ENCODE measurements at regions not wholly inside any gene's neighbourhood (a gene's known extent, or its start where the extent isn't known, plus 50 kb on each side); places are given as distances from the start of the nearest gene placed in this dataset.

DNA sequence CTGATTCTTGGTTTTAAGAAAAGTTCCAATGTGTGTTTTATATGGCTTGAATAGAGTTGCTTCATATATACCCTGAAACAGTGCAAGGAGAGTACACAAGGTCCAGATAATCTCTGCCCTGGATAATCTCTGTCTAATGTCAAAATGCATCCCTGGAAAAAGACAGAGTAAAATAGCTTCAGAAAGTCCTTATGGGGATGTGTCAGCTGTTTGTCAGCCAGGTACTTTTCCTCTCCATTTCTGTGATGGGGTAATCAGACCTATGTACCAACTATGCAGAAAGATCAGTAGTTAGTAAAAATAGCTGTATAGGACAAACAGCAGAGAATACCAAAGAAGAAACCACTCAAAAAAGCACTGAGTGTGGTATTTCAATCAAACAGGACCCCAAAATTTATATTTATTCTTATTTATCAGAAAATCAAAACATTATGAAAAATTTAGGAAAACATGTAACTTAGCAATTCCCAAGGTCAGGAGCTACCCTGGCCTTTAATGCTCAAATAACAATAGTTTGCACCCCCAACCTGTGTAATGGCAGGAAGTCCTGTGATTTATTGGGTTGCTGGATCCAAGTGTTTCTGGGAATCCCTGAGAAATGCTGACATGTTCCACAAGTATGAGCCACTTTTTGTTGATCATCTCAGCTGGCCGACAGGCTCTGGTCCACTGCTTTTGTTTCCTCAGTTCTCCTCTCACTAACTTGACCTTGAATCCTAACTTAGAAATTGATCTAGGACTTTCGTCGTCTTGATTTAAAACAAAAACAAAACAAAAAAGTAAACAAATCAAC is 69.6 kb downstream of the MDH1 start:
- ATAC-seq (no peak), DNase-seq (no peak)
- intact Hi-C loops (cut with DNase I) = no loop called here

DNA sequence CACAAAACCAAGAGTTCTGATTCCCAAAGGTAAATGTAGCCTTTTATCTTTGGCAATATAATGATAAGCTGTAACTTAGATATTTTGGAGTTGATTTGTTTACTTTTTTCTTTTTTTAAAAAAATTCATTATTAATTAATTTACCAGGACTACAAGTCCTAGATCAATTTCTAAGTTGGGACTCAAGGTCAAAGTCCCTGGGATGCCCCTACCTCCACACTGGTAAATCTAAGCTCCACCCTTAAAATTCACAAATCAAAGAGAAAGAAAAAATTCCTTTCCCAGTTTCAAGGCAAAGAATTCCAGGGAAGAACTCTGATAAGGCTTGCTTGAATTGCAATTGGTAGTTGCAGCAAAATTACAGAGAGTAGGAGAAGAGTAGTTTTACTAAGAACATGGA is 71.3 kb downstream of the MDH1 start:
- intact Hi-C loops (cut with DNase I) = no loop called here
- DNase-seq = no peak
- no peak for ATAC-seq

DNA sequence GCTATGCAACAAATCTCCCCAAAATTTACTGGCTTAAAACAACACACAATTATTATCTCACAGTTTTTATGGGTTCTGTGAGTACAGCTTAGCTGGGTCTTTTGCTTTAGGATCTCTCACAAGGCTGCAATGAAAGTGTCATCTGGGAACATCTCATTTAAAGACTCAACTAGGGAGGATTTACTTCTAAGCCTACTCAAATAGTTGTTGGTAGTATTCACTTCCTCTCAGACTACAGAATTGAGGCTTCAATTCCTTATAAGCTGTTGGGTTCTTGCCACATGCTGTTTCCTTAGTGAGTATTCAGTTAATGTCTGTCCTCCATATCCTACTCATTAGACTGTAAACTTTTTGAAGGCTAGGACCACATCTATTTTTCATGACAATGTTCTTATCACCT is 72.3 kb downstream of the MDH1 start:
- intact Hi-C loops (cut with DNase I) = no loop called here
- DNase-seq = no peak
- no peak for ATAC-seq

DNA sequence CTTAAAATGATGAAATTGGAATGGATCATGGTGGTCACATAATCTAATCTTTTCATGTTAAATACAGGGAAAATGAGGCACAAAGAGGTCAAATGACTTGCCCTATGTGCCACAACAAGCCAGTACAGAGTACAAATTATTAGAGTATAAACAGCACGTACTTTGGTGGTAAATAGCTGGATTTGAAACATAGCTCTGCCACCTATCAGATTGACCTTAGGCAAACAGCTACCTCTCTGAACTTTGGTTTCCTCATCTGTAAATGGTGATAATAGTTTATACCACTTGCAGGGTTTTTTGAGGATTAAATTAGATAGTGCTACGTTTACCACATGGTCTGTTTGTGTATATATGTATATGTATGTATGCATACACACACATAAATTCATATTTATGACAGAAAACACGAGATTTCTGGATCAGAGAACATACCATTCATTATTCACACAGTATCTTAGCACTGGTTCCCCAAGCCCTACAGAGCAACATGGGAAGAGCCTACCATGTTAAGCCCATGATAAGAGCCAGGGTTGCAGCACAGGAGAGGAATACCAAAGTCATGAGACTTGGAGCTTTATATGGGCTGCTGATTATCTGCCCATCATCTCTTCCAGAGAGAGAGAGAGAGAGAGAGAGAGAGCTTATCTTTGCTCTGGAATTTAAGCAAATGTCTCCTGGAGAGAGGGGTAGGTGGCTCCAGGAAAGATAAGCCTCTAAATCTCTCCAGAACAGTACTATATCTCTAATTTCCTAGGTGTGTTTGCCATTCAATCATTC is 73.5 kb downstream of the MDH1 start:
- peak in 1 of 2 donors; percentile 35 for ATAC-seq
- intact Hi-C loops (cut with DNase I) = no loop called here

DNA sequence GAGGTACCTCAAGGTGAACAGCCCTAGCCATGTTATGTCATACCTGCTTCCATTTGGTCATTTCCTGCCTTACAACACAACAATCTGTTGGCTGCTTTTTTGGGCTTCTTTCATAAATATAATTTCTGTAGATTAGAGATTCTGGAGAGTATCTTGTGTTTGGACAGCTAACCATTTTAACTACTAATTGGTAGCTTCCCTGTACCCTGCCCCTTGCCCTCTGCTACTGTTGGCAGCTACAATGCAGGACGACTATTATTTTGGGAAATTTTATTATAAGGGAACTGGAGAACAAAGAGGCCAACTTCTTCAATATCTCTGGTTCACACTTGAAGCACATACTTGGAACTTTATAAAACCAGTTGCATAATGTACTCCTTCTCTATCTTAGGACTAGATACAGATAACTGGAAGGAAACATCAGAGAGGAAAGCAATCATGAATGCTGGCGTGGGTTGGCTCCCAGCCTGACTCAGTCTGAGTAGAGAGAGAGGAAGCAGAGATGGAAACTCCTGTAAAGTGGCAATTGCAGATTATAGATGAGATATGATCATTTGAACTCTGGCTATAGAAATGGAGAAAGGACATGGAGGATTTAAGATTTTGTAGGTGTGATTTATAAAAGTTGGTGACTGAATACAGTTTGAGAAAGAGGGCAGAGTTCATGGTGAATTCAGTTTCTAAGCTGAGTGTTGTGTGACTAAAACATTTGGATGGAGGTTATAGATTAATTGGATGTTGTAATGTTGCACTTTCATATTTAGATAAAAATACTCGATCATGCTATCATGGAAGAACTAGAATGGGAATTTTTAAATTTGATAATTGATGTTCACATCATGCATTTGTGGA is 74.5 kb downstream of the MDH1 start:
- intact Hi-C loops (cut with DNase I) = no loop called here
- DNase-seq = no peak
- ATAC-seq = peak in 1 of 2 donors; percentile 85

More for the DNA sequence above, 73.5 kb downstream of the MDH1 start:
- DNase-seq = no peak

DNA sequence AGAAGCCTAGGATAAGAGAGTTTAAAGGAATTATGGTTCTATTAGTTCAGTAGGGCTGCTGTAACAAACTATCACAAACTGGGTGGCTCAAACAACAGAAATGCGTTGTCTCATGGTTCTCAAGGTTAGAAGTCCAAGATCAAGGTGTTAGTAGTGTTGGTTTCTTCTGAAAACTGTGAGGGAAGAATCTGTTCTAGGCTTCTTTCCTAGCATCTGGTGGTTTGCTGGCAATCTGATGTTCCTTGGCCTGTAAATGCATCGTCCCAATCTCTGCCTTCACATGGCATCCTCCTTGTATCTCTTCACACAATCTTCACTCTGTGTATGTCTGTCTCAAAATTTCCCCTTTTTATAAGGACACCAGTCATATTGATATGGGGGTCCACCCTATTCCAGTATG is 76.3 kb downstream of the MDH1 start:
- DNase-seq = no peak
- intact Hi-C loops (cut with DNase I) = no loop called here
- no peak for ATAC-seq

DNA sequence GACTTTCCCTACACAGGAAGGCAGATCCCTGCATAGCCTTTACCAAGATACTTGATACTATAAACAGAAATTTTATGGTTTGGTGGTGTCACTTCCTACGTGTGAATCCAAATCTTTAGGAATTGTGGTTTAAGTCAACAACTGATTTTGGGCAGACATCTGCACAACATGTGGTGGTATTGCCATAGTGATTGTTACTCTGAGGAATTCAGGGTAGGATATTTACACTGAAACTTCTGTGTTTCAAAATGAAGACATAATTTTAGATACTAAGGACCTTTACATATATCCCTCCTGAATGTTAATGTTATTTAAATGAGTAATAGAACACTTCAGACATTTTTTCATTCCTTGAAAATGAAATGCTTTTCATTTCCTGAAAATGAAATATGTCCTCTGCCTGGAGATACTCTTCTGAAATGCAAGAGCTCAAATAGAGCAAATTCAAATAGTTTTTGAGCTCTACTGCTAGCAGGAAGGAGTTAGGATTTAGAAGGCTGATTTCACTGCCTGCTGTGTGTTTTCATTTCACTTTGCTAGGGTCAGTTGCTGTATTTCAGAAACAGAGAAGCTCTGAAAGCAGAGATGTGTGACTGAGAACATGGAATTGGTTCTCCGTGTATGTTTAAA is 77.2 kb downstream of the MDH1 start:
- DNase-seq = no peak
- ATAC-seq = no peak
- intact Hi-C loops (cut with DNase I) = no loop called here

DNA sequence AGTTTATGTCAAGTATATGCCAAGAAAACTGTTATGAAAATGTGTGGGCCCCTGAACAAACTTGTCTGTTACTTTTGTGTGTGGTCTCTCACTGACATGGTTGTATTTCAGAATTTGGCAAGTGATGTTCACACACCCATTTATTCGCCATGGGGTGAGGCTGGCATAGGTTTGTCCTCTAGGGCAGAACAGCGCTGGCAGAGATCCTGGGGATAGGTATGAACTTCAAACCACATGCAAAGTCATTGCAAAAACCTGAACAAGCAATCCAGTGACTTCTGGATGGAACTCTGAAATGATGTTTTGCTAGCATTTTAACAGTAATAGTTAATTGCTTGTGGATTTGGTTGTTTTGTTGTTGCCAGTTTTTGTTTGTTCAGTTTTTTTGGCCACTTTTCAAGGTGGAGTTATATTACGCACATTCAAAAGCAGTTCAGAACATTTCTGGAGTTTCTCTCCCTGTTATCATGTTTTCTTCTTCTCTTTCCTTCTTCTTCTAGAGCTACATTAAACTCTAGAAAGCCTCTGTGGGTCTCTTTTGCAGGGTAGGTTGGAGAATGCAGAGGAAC is 78.5 kb downstream of the MDH1 start:
- DNase-seq (no peak), ATAC-seq (no peak)
- intact Hi-C loops (cut with DNase I) = no loop called here

DNA sequence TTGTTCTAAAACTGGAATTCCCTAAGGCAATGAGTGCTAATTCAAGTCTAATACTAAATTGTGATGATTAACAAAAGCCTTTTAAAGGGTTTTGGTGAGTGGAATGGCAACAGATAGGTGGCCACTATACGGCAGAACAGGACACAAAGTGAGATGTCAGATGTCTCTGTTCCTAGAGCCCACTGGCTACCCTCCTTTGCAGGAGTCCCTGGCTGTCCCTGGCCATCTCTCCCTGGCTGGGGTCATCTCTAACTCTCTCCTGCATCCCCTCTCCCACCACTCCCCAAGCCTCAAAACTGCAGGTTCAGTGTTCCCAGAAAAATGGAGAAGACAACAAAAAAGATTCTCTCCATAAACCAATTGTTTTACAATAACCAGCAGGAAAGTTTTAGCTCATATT is 79.2 kb downstream of the MDH1 start:
- ATAC-seq (no peak), DNase-seq (no peak)
- intact Hi-C loops (cut with DNase I) = no loop called here

DNA sequence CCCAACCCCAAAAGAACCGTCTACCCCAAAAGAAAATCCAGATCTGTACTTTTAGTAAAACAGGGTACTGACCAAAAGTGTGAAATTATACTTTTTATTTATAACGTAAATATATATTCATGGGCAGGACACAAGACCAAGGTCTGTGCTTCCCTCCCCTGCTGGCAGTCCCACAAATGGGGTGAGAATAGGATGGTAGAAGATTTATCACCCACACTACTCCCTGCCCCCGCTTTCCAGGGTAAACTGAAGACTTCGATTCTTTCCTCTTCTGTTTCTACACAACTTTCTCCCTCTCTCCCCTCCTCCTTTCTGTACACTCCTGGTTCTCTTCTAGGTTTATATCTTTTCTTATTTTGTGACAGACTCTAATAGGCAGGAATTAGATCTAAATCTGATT is 79.7 kb downstream of the MDH1 start:
- ATAC-seq (no peak), DNase-seq (no peak)
- intact Hi-C loops (cut with DNase I) = no loop called here

DNA sequence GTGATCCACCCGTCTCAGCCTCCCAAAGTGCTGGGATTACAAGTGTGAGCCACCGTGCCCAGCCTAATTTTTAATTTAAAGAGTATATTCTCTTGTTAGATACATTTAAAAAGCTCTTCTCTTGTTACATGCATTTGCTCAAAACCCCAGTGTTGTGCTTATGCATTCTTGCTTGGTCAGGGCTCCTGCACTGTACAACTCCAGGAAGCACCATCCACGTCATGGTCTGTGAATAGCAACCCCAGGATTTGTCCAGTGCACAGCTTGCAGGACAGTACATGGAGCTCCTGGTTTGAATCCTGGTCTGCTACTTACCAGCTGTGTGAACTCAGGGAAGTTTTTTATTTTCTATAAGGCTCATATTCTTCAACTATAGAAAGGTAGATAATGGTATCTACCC is 80.8 kb downstream of the MDH1 start:
- intact Hi-C loops (cut with DNase I) = no loop called here
- ATAC-seq (no peak), DNase-seq (no peak)

DNA sequence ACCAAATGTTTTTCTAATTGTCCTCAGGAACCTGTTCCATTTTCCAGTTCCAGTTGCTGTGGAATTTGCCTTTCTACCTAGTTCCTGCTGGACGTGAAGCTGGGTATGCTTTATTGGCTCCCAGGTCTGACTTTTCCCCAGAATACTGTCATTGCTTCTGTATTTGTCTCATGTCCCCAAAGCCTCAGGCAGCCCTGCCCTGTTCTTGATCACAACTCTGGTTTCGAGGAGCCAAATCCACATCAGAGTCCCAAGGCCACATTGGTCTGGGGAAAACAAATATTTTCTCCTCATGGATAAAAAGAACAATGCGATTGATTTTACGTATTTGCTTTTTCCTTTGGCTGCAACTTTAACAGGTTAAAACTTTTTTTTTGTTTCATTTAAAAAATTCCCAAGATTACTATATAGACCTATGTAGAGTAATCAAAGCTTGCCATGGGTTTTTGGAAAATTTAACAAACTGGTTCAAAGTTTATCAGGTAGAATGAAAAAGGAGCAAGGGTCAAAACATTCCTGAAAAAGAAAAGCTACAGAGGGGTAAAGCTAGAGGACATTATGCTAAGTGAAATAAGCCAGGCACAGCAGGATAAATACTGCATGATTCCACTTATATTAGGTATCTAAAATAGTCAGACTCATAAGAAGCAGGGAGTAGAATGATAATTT is 85.2 kb downstream of the MDH1 start:
- intact Hi-C loops (cut with DNase I) = no loop called here
- ATAC-seq (peak in 1 of 2 donors; percentile 79), DNase-seq (no peak)

DNA sequence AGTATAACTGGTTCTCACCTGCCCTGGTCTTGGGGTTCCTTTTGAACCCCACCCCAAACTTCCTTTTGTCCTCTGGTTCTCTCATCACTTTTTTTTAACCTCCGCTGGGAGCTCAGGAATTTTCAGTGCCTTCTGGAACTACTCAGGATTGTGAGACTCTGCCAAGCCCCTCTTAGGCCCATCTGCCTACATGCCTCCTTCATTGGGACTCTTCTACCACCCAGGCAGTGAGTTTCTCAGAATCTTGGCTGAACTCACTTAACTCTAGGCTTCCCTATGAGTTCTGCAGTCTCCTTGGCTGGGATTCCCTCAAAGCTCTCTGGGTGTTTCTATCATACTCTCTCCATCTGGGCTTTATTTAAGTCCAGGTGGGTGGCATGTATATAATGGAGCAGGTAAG is 86.3 kb downstream of the MDH1 start:
- intact Hi-C loops (cut with DNase I) = no loop called here
- no peak for DNase-seq
- ATAC-seq = no peak

DNA sequence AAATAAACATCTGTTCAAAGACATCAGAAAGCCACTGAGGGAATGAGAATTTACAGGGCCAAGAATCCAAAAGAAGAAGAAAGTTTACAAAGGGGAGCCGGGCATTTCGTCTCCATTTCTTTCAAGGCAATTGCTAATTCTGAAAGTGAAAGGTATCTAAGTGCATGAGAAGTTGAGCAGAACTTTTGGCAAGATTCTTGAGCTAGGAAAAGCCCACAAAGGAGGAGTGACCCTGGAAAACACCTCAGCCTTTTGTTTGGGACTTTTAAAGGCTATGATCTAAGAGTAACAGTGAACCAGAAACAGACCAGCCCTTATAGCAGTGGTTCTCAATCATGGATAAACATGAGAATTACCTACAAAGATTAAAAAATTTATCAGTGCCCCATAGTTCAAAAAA is 87.4 kb downstream of the MDH1 start:
- intact Hi-C loops (cut with DNase I) = no loop called here
- DNase-seq (no peak), ATAC-seq (no peak)

DNA sequence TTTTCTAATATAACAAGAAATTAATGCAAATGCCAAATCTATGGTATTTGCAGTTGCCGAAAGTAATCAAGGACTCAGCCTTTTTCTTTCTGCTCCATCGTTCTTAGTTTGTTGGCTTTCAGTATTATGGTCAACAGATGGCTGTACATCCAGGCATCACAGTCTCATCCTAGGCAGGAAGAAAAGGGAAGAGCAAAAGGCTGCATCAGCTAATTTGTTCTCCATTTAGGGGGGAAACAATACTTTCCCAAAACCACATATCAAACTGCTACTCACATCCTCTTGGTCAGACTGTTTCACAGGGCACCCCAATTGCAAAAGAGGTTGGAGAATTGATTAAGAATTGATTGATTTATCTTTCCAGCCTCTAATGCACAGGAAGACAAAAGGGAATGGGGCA is 89.3 kb downstream of the MDH1 start:
- intact Hi-C loops (cut with DNase I) = no loop called here
- ATAC-seq = no peak
- DNase-seq = no peak

DNA sequence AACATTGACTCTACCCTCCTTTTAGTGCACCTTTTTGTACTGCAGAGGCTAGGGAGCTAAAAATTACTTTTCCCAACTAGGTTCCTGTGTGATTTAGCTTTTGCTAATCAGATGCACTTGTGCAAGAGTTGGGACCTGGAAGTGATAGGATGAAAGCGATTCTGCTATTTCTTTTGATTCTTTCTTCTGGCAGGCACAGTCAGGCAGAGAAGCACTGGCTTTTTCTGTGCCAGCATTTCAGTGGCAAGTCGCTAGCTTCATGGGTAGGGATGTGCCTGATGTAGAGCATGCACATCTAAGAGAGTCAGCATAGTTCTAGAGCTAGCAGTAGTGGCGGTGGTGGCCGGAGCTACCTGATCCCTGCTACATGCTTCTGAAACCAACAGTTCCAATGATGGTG is 89.8 kb downstream of the MDH1 start:
- intact Hi-C loops (cut with DNase I) = no loop called here
- DNase-seq = no peak
- ATAC-seq = no peak

DNA sequence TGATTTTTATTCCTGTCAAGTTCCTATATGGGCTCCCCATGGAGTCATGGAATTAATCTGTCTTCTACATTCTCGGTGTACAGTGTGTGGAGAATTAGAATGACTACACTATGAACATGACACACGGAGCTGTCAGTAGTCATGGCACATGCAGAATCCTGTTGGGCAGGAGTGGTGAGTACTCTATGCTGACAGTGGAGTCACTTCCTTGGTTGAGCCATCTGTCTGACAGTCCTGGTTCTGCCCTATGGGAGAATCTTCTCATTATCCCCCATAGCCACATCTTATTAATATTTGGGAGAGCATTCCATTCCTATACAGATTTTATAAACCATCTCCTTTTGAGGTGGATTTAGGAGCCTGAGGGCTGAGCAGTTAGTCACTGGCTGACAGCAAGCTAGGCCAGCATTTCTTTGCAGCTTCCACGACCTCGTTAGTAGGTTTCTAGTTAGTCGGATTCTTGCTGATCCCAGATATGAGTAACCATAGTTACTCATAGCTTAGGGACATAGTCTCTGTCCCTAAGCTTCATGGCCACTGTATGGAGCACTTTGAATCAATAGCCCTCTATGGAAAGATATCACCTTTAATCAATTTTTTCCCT is 90.6 kb downstream of the MDH1 start:
- DNase-seq = no peak
- intact Hi-C loops (cut with DNase I) = no loop called here
- no peak for ATAC-seq

DNA sequence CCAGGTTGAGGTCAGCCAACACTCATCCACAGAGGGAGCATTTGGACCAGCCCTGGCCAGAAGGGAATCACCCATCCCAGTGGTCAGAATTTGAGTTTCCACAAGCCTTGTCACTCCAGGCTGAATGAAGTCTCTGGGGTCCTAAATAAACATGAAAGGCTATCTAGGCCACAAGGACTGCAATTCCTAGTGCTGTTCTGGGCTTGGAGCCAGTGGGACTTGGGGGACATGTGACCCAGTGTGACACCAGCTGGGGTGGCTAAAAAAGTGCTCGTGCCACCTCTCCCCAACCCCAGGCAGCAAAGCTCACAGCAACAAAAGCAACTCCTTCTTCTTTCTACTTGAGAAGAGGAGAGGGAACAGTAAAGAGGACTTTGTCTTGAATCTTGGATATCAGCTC is 91.7 kb downstream of the MDH1 start:
- intact Hi-C loops (cut with DNase I) = no loop called here
- DNase-seq (no peak), ATAC-seq (peak; percentile 31 to 79)
